Endothelial cell of umbilical vein (primary cell): ENCODE measurements at regions not wholly inside any gene's neighbourhood (a gene's known extent, or its start where the extent isn't known, plus 50 kb on each side); places are given as distances from the start of the nearest gene placed in this dataset.

ENCODE experiments used
- BruUV-seq: library from RNA; stranded (reverse); fragments of 400-500 nt; replicated peaks from 2 replicates; lab custom pipeline; 2021; lab: Mats Ljungman, UMichigan
- CTCF ChIA-PET: fragments of 300-600, 350-600 bp; sonication (Branson Sonifier 250); formaldehyde crosslinking; loops from one replicate; lab custom pipeline; 2021; ENCODE audit warnings: antibody characterized with exemption, inconsistent platforms; lab: Charles Lee
- POLR2A ChIA-PET: fragments of 300-600, 350-600 bp; sonication (Branson Sonifier 250); formaldehyde crosslinking; loops from one replicate; lab custom pipeline; 2021; ENCODE audit warnings: antibody characterized with exemption, inconsistent platforms; lab: Charles Lee
- DNase-seq: peaks from one replicate; pipeline ENCODE4 v3.0.0-alpha.2; 2011; ENCODE audit warnings: low read depth, low spot score
- FAIRE-seq: peaks from 2 replicates; lab custom pipeline; 2011; peaks lifted over from hg19 to GRCh38; lab: Jason Lieb, UNC
- H2AFZ ChIP-seq: 2 replicates; pipeline ENCODE4 v1.6.0; 2012; ENCODE audit warnings: low read depth, low read length, control low read depth, inconsistent platforms
- H3K27ac ChIP-seq: 2 replicates; pipeline ENCODE4 v1.5.1; 2011; ENCODE audit warnings: low read depth, mild to moderate bottlenecking, control low read depth, low read length, moderate library complexity; ENCODE audit not compliant: insufficient read depth
- H3K27me3 ChIP-seq, 2 experiments: 2 replicates each; pipeline versions ENCODE4 v1.6.0 to v1.6.1; 2011; ENCODE audit warnings: low read length in 2 of 2, mixed read lengths in 1 of 2; ENCODE audit not compliant: control insufficient read depth in 2 of 2, insufficient read depth in 2 of 2
- H3K36me3 ChIP-seq, 2 experiments: 2 replicates in 1 of 2; 3 replicates in 1 of 2; pipeline ENCODE4 v1.5.1; 2011; ENCODE audit warnings: low read length in 2 of 2, mild to moderate bottlenecking in 1 of 2, moderate library complexity in 1 of 2; ENCODE audit not compliant: control insufficient read depth in 2 of 2, insufficient read depth in 2 of 2; ENCODE audit errors: extremely low read depth in 1 of 2
- H3K4me1 ChIP-seq: 3 replicates; pipeline ENCODE4 v1.5.1; 2011; ENCODE audit warnings: mild to moderate bottlenecking, low read length; ENCODE audit not compliant: control insufficient read depth, insufficient read depth; ENCODE audit errors: extremely low read depth
- H3K4me2 ChIP-seq: 2 replicates; pipeline ENCODE4 v1.6.1; 2011; ENCODE audit warnings: low read length, control low read depth, mixed read lengths; ENCODE audit not compliant: insufficient read depth
- H3K4me3 ChIP-seq, 3 experiments: fragments of 200-600 bp in 1 of 3; sonication (generic), shearing (Covaris generic) in 1 of 3; replicated peaks in 1 of 3; 2 replicates each; pipeline ENCODE4 v1.5.1; 2011 to 2016; ENCODE audit warnings: control low read depth in 3 of 3, low read length in 3 of 3, mild to moderate bottlenecking in 2 of 3, inconsistent platforms in 1 of 3, low read depth in 1 of 3, moderate library complexity in 1 of 3; ENCODE audit not compliant: insufficient read depth in 1 of 3
- H3K79me2 ChIP-seq: 2 replicates; pipeline ENCODE4 v1.6.0; 2012; ENCODE audit warnings: low read length, inconsistent platforms; ENCODE audit not compliant: control insufficient read depth, insufficient read depth
- H3K9ac ChIP-seq: replicated peaks from 2 replicates; pipeline ENCODE3; 2011; ENCODE audit warnings: low read length, control low read depth; ENCODE audit not compliant: insufficient read depth; ENCODE audit errors: extremely low read depth
- H3K9me1 ChIP-seq: replicated peaks from 3 replicates; pipeline ENCODE4 v1.6.0; 2011; ENCODE audit warnings: mild to moderate bottlenecking, low read length; ENCODE audit not compliant: control insufficient read depth, insufficient read depth; ENCODE audit errors: extremely low read depth
- H3K9me3 ChIP-seq: replicated peaks from 2 replicates; pipeline ENCODE4 v1.5.1; 2012; ENCODE audit warnings: low read length, inconsistent platforms; ENCODE audit not compliant: control insufficient read depth, insufficient read depth
- H4K20me1 ChIP-seq: replicated peaks from 2 replicates; pipeline ENCODE3; 2011; ENCODE audit warnings: mild to moderate bottlenecking, low read length; ENCODE audit not compliant: control insufficient read depth, insufficient read depth; ENCODE audit errors: extremely low read depth
- FOS ChIP-seq: IDR thresholded peaks from 2 replicates; pipeline ENCODE4 v1.6.1; 2011; ENCODE audit warnings: mild to moderate bottlenecking, low read length, moderate library complexity, borderline replicate concordance; ENCODE audit not compliant: insufficient read depth
- GATA2 ChIP-seq: IDR thresholded peaks from 2 replicates; pipeline ENCODE4 v1.7.0; 2011; ENCODE audit warnings: low read depth, mild to moderate bottlenecking, moderate library complexity, mixed read lengths, low read length; ENCODE audit not compliant: insufficient read length, insufficient read depth
- JUN ChIP-seq: IDR thresholded peaks from 2 replicates; pipeline ENCODE4 v1.6.1; 2011; ENCODE audit warnings: borderline replicate concordance, low read depth; ENCODE audit not compliant: insufficient read length, insufficient read depth
- MYC ChIP-seq: IDR thresholded peaks from one replicate; pipeline ENCODE4 v1.6.1; 2011; ENCODE audit warnings: mild to moderate bottlenecking, low read depth, low read length
- POLR2A ChIP-seq: IDR thresholded peaks from 2 replicates; pipeline ENCODE4 v1.6.1; 2012; ENCODE audit warnings: low read depth, mild to moderate bottlenecking, control low read depth, low read length
- POLR2AphosphoS5 ChIP-seq: IDR thresholded peaks from 2 replicates; pipeline ENCODE4 v1.6.1; 2012; ENCODE audit warnings: low read depth, mild to moderate bottlenecking, control low read depth, low read length, moderate library complexity; ENCODE audit not compliant: insufficient read depth
- dilution Hi-C: fragments of 300-500 bp; cut with MboI; formaldehyde crosslinking; loops from one replicate; pipeline ENCODE4 v1.15.0; 2019; ENCODE audit warnings: low sequenced_read_pairs; ENCODE audit not compliant: extremely low pct_ligation_motif_present
- intact Hi-C: fragments of 100-400 bp; cut with micrococcal nuclease; formaldehyde crosslinking; loops from one replicate; pipeline ENCODE4 v1.10.0; 2022
- TF ChIP-seq, protein P1 (sequence below): IDR thresholded peaks from 2 replicates; pipeline ENCODE4 v1.6.1; 2011; ENCODE audit not compliant: insufficient read depth, insufficient read length
- TF ChIP-seq, protein P2 (sequence below), 2 donors: IDR thresholded peaks; 1 replicate in 1 of 2; 2 replicates in 1 of 2; pipeline ENCODE4 v1.5.1; 2011; ENCODE audit warnings: low read length in 2 of 2, mild to moderate bottlenecking in 2 of 2, moderate library complexity in 2 of 2, control low read depth in 1 of 2, inconsistent platforms in 1 of 2, low read depth in 1 of 2; ENCODE audit not compliant: insufficient read depth in 1 of 2; ENCODE audit errors: extremely low read depth in 1 of 2

DNA sequence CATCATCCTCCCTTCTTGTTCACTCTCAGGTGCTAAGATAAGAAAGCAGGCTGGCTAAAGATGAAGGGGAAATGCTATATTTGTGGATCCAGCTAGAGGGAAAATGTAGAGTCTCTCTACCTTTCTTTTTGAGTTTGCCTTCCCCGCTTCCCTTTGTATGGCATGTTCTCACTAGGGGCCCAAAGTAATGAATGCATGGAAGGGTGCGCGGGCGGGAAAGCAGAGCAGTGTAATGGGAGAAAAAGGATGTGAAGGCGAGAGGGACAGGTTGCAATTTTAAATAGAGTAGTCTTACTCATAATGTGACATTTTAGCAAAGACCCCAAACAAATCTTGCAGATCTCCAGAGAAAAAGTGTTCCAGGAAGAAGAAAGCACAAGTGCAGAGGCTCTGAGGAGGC is 105.1 kb upstream of the ATP1B1 start:
- Histone ChIP-seq H3K9me1 (no peaks in the 10 kb centered on the region), H3K79me2 (no peaks in the 10 kb centered on the region), H3K4me2 (no peak overlapping the region), H3K9me3 (no peaks in the 10 kb centered on the region), H3K27ac (no peak overlapping the region), H3K27me3 (peaks cover 0 to 2% of the 10 kb centered on the region in 2 experiments), H3K36me3 (no peaks in the 10 kb centered on the region), H2AFZ (no peak overlapping the region), H3K4me3 (no peak overlapping the region), H3K4me1 (no peaks in the 10 kb centered on the region), H3K9ac (no peak overlapping the region), H4K20me1 (no peaks in the 10 kb centered on the region)
- BruUV-seq = no TSS peak
- intact Hi-C loops = no loop called here
- ChIA-PET CTCF (no interaction called here), POLR2A (no interaction called here)
- FAIRE-seq (no peak), DNase-seq (no peak)
- dilution Hi-C loops = no loop called here
- TF ChIP-seq POLR2AphosphoS5 = no peak
- no peak for TF ChIP-seq GATA2
- no peak for TF ChIP-seq FOS
- TF ChIP-seq, protein P1, sequence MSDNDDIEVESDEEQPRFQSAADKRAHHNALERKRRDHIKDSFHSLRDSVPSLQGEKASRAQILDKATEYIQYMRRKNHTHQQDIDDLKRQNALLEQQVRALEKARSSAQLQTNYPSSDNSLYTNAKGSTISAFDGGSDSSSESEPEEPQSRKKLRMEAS = no peak
- TF ChIP-seq, protein P2, sequence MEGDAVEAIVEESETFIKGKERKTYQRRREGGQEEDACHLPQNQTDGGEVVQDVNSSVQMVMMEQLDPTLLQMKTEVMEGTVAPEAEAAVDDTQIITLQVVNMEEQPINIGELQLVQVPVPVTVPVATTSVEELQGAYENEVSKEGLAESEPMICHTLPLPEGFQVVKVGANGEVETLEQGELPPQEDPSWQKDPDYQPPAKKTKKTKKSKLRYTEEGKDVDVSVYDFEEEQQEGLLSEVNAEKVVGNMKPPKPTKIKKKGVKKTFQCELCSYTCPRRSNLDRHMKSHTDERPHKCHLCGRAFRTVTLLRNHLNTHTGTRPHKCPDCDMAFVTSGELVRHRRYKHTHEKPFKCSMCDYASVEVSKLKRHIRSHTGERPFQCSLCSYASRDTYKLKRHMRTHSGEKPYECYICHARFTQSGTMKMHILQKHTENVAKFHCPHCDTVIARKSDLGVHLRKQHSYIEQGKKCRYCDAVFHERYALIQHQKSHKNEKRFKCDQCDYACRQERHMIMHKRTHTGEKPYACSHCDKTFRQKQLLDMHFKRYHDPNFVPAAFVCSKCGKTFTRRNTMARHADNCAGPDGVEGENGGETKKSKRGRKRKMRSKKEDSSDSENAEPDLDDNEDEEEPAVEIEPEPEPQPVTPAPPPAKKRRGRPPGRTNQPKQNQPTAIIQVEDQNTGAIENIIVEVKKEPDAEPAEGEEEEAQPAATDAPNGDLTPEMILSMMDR (IDR thresholded peaks at IDR 0.05; ENCODE audit: extremely low read depth in 1 of 2, insufficient read depth in 1 of 2, low read depth in 1 of 2, low read length in 2 of 2) = no peak
- TF ChIP-seq JUN = no peak
- TF ChIP-seq MYC = no peak
- no peak for TF ChIP-seq POLR2A
